GM21423 (cell line): ENCODE measurements at regions not wholly inside any gene's neighbourhood (a gene's known extent, or its start where the extent isn't known, plus 50 kb on each side); places are given as distances from the start of the nearest gene placed in this dataset.

Experiments
- ATAC-seq: cut with Tn5 transposase; IDR thresholded peaks from one replicate; pipeline ENCODE4 v1.9.1; 2021; ENCODE audit warnings: mild to moderate bottlenecking, moderate library complexity; ENCODE audit not compliant: unreplicated experiment

DNA sequence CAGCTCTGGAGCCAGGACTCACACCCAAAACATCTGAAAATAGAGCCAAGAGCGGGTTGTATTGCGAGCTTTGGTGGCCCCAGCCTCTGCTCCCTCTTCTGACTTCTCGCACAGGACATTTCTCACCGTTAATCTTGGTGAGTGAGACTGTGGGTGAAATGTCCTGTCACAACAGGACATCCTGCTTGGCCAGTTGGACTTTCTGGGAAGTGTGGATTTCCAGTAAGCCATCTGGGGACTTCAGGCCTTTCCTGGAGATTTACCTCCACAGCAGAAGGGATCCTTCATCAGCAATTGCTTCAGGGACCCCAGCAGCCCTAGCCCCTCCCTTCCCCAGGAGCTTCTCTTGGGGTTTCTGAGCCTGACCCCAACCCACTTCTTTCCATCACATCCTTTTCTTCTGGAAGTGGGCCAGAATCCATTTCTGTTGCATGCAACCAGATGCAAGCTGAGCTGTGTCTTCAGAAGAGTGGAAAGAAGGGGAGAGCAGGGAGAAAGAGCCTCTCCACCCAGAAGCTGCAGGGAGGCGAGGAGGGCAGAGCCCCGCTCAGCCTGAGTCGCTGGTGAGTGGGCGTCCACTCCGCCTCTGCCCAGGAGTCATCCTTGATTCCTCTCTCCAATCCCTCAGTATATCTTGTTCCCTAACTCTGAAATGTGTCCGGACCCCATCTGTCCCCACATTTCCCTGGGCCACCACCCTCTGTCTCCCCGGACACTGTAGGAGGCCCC is 50.3 kb upstream of the GADD45G start:
- no peak for ATAC-seq

- ATAC-seq, result no peak
Observed at GRCh38 chr9:89553451-89554010, 51.3 kb upstream of the GADD45G start.

GRCh38 chr9:89550346-89550927 is 52.5 kb upstream of the SEMA4D start:
- ATAC-seq, result no peak

DNA sequence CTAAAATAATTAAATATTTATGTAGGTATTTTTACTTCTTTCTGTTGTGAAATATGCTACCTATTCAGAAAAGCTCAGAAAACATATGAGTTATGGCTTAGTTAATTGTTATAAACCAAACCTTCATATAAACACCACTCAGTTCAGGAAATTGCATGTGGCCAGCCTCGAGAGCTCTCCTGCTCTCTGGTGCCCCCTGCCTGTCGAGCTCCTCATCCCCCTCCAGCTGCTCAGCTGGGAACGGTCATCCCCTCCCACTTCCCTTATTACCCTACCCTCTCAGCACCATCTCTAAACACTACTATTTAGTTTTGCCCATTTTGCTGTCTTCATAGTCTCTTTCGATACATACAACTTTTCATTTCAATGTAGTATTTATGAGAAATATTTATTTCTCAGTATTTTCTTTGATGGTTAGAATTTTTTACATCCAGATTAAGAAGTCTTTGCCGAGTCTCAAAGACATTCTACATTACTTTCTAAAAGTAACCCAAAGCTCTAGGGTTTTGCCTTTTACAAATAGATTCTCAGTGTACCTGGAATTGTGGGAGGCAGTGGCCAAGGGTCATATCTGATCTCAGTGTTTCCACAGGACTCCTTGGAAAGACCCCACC is 51.2 kb upstream of the SEMA4D start:
- ATAC-seq, result peak; percentile 93

GRCh38 chr9:89548071-89548638 is 50.2 kb upstream of the SEMA4D start:
- ATAC-seq, result no peak
